ENCODE measurements at regions not wholly inside any gene's neighbourhood (a gene's known extent, or its start where the extent isn't known, plus 50 kb on each side); places are given as distances from the start of the nearest gene placed in this dataset.

- H3K4me1 ChIP-seq, result peaks cover 0 to 6% of the 10 kb centered on the region in 2 donors
- TF ChIP-seq, protein P1, sequence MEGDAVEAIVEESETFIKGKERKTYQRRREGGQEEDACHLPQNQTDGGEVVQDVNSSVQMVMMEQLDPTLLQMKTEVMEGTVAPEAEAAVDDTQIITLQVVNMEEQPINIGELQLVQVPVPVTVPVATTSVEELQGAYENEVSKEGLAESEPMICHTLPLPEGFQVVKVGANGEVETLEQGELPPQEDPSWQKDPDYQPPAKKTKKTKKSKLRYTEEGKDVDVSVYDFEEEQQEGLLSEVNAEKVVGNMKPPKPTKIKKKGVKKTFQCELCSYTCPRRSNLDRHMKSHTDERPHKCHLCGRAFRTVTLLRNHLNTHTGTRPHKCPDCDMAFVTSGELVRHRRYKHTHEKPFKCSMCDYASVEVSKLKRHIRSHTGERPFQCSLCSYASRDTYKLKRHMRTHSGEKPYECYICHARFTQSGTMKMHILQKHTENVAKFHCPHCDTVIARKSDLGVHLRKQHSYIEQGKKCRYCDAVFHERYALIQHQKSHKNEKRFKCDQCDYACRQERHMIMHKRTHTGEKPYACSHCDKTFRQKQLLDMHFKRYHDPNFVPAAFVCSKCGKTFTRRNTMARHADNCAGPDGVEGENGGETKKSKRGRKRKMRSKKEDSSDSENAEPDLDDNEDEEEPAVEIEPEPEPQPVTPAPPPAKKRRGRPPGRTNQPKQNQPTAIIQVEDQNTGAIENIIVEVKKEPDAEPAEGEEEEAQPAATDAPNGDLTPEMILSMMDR (IDR thresholded peaks at IDR 0.05), result no peak
- TF ChIP-seq POLR2A (IDR thresholded peaks at IDR 0.05), result no peak
- intact Hi-C loops (cut with DNase I), result no loop called here
- H3K27me3 ChIP-seq, result no peaks in the 10 kb centered on the region
- no peaks in the 10 kb centered on the region for H3K9me3 ChIP-seq
- no peak for DNase-seq
- H3K4me3 ChIP-seq (replicated peaks in 1 of 3), result no peak overlapping the region
- no peak overlapping the region for H3K27ac ChIP-seq
- no peaks in the 10 kb centered on the region for H3K36me3 ChIP-seq
- WGBS, 2 donors, result 83 to 86% methylated on average over 12 of the region's 12 CpGs
These were observed 349.3 kb upstream of the B3GAT1 start for GRCh38 chr11:134761386-134761785.

DNA sequence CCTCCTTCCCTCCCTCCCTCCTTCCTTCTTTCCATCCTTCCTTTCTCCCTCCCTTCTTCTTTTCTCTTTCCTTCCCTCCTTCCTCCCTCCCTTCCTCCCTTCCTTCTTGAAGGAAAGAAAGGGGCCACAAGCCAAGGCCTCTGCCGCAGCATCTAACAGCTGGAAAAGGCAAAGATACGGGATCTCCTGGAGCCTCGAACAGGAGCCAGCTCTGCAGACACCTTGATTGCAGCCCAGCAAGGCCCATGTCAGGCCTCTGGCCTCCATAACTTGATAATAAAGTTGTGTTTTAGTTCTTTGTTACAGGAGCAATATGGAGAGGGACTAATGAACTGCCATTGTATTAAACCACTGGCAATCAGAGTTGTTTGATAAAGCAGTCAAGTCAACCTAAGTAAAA is 348.9 kb upstream of the B3GAT1 start:
- DNase-seq, result no peak
- Histone ChIP-seq H3K36me3 (no peaks in the 10 kb centered on the region), H3K9me3 (no peaks in the 10 kb centered on the region), H3K27ac (no peak overlapping the region), H3K27me3 (no peaks in the 10 kb centered on the region), H3K4me1 (peaks cover 0 to 6% of the 10 kb centered on the region in 2 donors), H3K4me3 (replicated peaks in 1 of 3) (no peak overlapping the region)
- intact Hi-C loops (cut with DNase I), result no loop called here
- 53 to 100% methylated on average over 2 to 3 of the region's 3 CpGs for WGBS, 2 donors
- TF ChIP-seq, protein P1 (IDR thresholded peaks at IDR 0.05), result no peak
- no peak for TF ChIP-seq POLR2A (IDR thresholded peaks at IDR 0.05)

DNA sequence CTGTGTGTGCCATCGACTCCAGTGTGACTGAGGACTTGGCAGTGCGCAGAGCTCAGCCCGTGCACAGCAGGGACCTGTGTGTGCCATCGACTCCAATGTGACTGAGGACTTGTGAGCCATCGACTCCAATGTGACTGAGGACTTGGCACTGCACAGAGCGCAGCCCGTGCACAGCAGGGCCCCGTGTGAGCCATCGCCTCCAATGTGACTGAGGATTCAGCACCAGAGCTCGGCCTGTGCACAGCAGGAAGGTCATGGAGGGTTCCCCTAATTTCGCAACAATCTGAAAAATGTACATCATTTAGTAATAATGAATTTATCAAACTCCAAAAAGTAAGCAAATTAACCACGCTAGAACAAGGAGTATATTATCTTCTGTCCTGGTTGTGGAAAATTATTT is 348.3 kb upstream of the B3GAT1 start:
- TF ChIP-seq, protein P1 (IDR thresholded peaks at IDR 0.05), result no peak
- TF ChIP-seq POLR2A (IDR thresholded peaks at IDR 0.05), result no peak
- intact Hi-C loops (cut with DNase I), result no loop called here
- Histone ChIP-seq H3K9me3 (no peaks in the 10 kb centered on the region), H3K4me1 (peaks cover 0 to 6% of the 10 kb centered on the region in 2 donors), H3K27me3 (no peaks in the 10 kb centered on the region), H3K27ac (no peak overlapping the region), H3K36me3 (no peaks in the 10 kb centered on the region), H3K4me3 (replicated peaks in 1 of 3) (no peak overlapping the region)
- no peak for DNase-seq
- WGBS, 2 donors, result 84 to 90% methylated on average over 9 to 11 of the region's 12 CpGs

DNA sequence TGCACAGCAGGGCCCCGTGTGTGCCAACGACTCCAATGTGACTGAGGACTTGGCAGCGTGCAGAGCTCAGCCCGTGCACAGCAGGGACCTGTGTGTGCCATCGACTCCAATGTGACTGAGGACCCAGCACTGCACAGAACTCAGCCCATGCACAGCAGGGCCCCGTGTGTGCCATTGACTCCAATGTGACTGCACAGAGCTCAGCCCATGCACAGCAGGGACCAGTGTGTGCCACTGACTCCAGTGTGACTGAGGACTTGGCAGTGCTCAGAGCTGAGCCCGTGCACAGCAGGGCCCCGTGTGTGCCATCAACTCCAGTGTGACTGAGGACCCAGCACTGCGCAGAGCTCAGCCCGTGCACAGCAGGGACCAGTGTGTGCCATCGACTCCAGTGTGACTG is 347.8 kb upstream of the B3GAT1 start:
- WGBS, 2 donors, result 54 to 67% methylated on average over 2 to 8 of the region's 11 CpGs
- H3K4me3 ChIP-seq (replicated peaks in 1 of 3), result no peak overlapping the region
- no peak for DNase-seq

GRCh38 chr11:134759274-134759673 is 347.2 kb upstream of the B3GAT1 start:
- intact Hi-C loops (cut with DNase I), result no loop called here
- no peaks in the 10 kb centered on the region for H3K36me3 ChIP-seq
- no peak for DNase-seq
- H3K4me3 ChIP-seq (replicated peaks in 1 of 3), result no peak overlapping the region
- WGBS, 2 donors, result 73 to 87% methylated on average over 5 to 8 of the region's 11 CpGs
- TF ChIP-seq POLR2A (IDR thresholded peaks at IDR 0.05), result no peak
- TF ChIP-seq, protein P1 (IDR thresholded peaks at IDR 0.05), result no peak
- peaks cover 0 to 6% of the 10 kb centered on the region in 2 donors for H3K4me1 ChIP-seq
- no peaks in the 10 kb centered on the region for H3K27me3 ChIP-seq
- H3K9me3 ChIP-seq, result no peaks in the 10 kb centered on the region
- H3K27ac ChIP-seq, result no peak overlapping the region

More for the DNA sequence above, 347.8 kb upstream of the B3GAT1 start:
- no peaks in the 10 kb centered on the region for H3K27me3 ChIP-seq
- H3K4me1 ChIP-seq, result peaks cover 0 to 6% of the 10 kb centered on the region in 2 donors
- TF ChIP-seq, protein P1 (IDR thresholded peaks at IDR 0.05), result no peak
- intact Hi-C loops (cut with DNase I), result no loop called here
- H3K9me3 ChIP-seq, result no peaks in the 10 kb centered on the region
- H3K27ac ChIP-seq, result no peak overlapping the region
- no peaks in the 10 kb centered on the region for H3K36me3 ChIP-seq

Data from thyroid gland (tissue), 4 donors.